B cell (primary cell): ENCODE measurements at regions not wholly inside any gene's neighbourhood (a gene's known extent, or its start where the extent isn't known, plus 50 kb on each side); places are given as distances from the start of the nearest gene placed in this dataset.

Experiments used
- ATAC-seq: fragments of 200-7000 bp; cut with Tn5 transposase; one replicate; pipeline ENCODE4 v1.10.0; 2021; ENCODE audit warnings: low read depth, mild to moderate bottlenecking, moderate number of reproducible peaks, moderate library complexity
- CTCF ChIA-PET: fragments of 350-600 bp; sonication (Branson Sonifier 250); formaldehyde crosslinking; loops from one replicate; lab custom pipeline; 2021; ENCODE audit warnings: antibody characterized with exemption, inconsistent platforms; lab: Charles Lee
- POLR2A ChIA-PET: fragments of 350-600 bp; sonication (Branson Sonifier 250); formaldehyde crosslinking; loops from one replicate; lab custom pipeline; 2021; ENCODE audit warnings: antibody characterized with exemption; lab: Charles Lee
- DNase-seq: peaks from one replicate; pipeline ENCODE4 v3.0.0; 2013
- H2AFZ ChIP-seq: 2 replicates; pipeline ENCODE4 v1.6.1; 2012; ENCODE audit warnings: mild to moderate bottlenecking, low read depth, low read length; ENCODE audit not compliant: insufficient read depth, poor library complexity, severe bottlenecking
- H3K27ac ChIP-seq, 2 donors: 1 replicate in 1 of 2; 2 replicates in 1 of 2; pipeline ENCODE4 v1.5.1; 2012 to 2013; ENCODE audit warnings: low read length in 2 of 2, mild to moderate bottlenecking in 2 of 2, moderate library complexity in 1 of 2
- H3K27me3 ChIP-seq, 4 experiments: fragments of 200-600 bp in 1 of 4; sonication (generic) in 1 of 4; replicated peaks in 1 of 4; 1 replicate in 2 of 4; 2 replicates in 2 of 4; pipeline versions ENCODE4 v1.6.1 to v1.7.0; 2013 to 2016; ENCODE audit warnings: low read length in 3 of 4, mild to moderate bottlenecking in 2 of 4, mixed read lengths in 1 of 4, moderate library complexity in 1 of 4; ENCODE audit not compliant: insufficient read depth in 4 of 4, control insufficient read depth in 3 of 4; ENCODE audit errors: control extremely low read depth in 1 of 4
- H3K36me3 ChIP-seq, 2 experiments: replicated peaks in 1 of 2; 1 replicate in 1 of 2; 2 replicates in 1 of 2; pipeline versions ENCODE4 v1.6.1 to v1.7.1; 2013; ENCODE audit warnings: low read length in 1 of 2; ENCODE audit not compliant: insufficient read depth in 2 of 2, control insufficient read depth in 1 of 2; ENCODE audit errors: control extremely low read depth in 1 of 2, extremely low read depth in 1 of 2
- H3K4me1 ChIP-seq, 2 donors: fragments of 200-600 bp in 1 of 2; sonication (generic) in 1 of 2; 1 replicate in 1 of 2; 2 replicates in 1 of 2; pipeline versions ENCODE4 v1.5.1 to v1.6.1; 2013 to 2017; ENCODE audit warnings: low read length in 2 of 2; ENCODE audit not compliant: control insufficient read depth in 2 of 2, insufficient read depth in 2 of 2
- H3K4me2 ChIP-seq: replicated peaks from 2 replicates; pipeline ENCODE3; 2012; ENCODE audit warnings: mild to moderate bottlenecking, low read depth, low read length; ENCODE audit not compliant: poor library complexity, severe bottlenecking
- H3K4me3 ChIP-seq, 5 experiments: fragments of 200-600 bp in 1 of 5; sonication (generic) in 1 of 5; 1 replicate in 3 of 5; 2 replicates in 2 of 5; pipeline versions ENCODE4 v1.5.1 to v1.7.0; 2011 to 2016; ENCODE audit warnings: low read length in 4 of 5, mild to moderate bottlenecking in 4 of 5, low read depth in 2 of 5, control low read depth in 1 of 5, moderate library complexity in 1 of 5; ENCODE audit not compliant: insufficient read depth in 1 of 5; ENCODE audit errors: control extremely low read depth in 1 of 5, extremely low read depth in 1 of 5
- H3K79me2 ChIP-seq: fragments of 200-600 bp; sonication (generic); one replicate; pipeline ENCODE4 v1.6.0; 2016; ENCODE audit warnings: low read length; ENCODE audit not compliant: control insufficient read depth, insufficient read depth
- H3K9ac ChIP-seq: fragments of 200-600 bp; sonication (generic); 2 replicates; pipeline ENCODE4 v1.6.1; 2017; ENCODE audit warnings: mild to moderate bottlenecking, low read length, moderate library complexity
- H3K9me3 ChIP-seq, 3 donors: one replicate each; pipeline versions ENCODE4 v1.6.1 to v1.7.1; 2013; ENCODE audit warnings: low read length in 2 of 3; ENCODE audit not compliant: control insufficient read depth in 2 of 3, insufficient read depth in 1 of 3; ENCODE audit errors: control extremely low read depth in 1 of 3
- H4K20me1 ChIP-seq: 2 replicates; pipeline ENCODE4 v1.6.0; 2012; ENCODE audit warnings: mild to moderate bottlenecking, low read length; ENCODE audit not compliant: insufficient read depth, control insufficient read depth, poor library complexity, severe bottlenecking
- H3K27ac Mint-ChIP-seq: one replicate; pipeline ENCODE4 v1.8.0; 2021; ENCODE audit warnings: mixed read lengths
- H3K27me3 Mint-ChIP-seq: one replicate; pipeline ENCODE4 v1.8.0; 2021; ENCODE audit warnings: mixed read lengths
- H3K4me1 Mint-ChIP-seq: one replicate; pipeline ENCODE4 v1.8.0; 2021; ENCODE audit warnings: mixed read lengths
- H3K4me3 Mint-ChIP-seq: one replicate; pipeline ENCODE4 v1.8.0; 2021; ENCODE audit warnings: mixed read lengths
- H3K9me3 Mint-ChIP-seq: one replicate; pipeline ENCODE4 v1.8.0; 2022; ENCODE audit warnings: mixed read lengths; ENCODE audit not compliant: insufficient read depth
- EZH2 ChIP-seq: IDR thresholded peaks from 2 replicates; pipeline ENCODE4 v1.6.1; 2012; ENCODE audit warnings: borderline replicate concordance, low read depth, mild to moderate bottlenecking, moderate library complexity, low read length; ENCODE audit not compliant: insufficient read depth, poor library complexity, severe bottlenecking
- WGBS: methylation state at CpG from one replicate; pipeline ENCODE4 v1.1.5; 2013; ENCODE audit warnings: missing lambda C conversion rate; ENCODE audit not compliant: insufficient coverage; 5-methylcytosine and 5-hydroxymethylcytosine counted together
- intact Hi-C: fragments of 100-400 bp; cut with micrococcal nuclease; formaldehyde crosslinking; loops from one replicate; pipeline ENCODE4 v1.10.0; 2022
- TF ChIP-seq, protein P1 (sequence below): fragments of 200-600 bp; IDR thresholded peaks from one replicate; pipeline ENCODE4 v1.8.0; 2022; ENCODE audit warnings: antibody characterized with exemption, mild to moderate bottlenecking

DNA sequence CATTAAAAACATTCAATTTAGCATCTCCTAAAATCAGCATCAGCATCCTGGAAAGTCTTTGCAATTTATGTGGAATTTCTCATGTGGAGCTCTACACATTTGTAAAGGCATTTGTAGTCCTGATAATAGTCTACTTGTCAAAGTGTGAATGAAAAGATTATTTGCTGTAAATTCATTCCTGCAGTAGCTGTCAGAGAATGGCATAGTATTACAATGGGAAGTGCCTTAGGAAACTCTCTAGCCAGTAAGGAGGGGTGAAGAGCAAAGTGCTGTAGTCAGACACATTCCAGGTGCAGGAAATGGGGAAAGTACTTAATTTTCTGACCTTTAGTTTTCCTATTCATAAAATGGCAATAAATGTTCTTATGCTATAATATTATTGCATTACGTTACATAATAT lies 627.9 kb downstream of the KCTD16 start:
- no peak overlapping the region for H3K4me2 ChIP-seq
- H3K9ac ChIP-seq, result no peak overlapping the region
- ATAC-seq, result no peak
- ChIA-PET POLR2A (no interaction called here), CTCF (no interaction called here)
- Mint-ChIP-seq H3K27me3 (no peaks in the 10 kb centered on the region), H3K9me3 (no peaks in the 10 kb centered on the region), H3K4me3 (no peak overlapping the region), H3K4me1 (no peaks in the 10 kb centered on the region), H3K27ac (no peak overlapping the region)
- no peaks in the 10 kb centered on the region for H3K27me3 ChIP-seq
- no peak overlapping the region for H2AFZ ChIP-seq
- DNase-seq, result no peak
- H3K9me3 ChIP-seq, result no peaks in the 10 kb centered on the region
- H3K79me2 ChIP-seq, result no peaks in the 10 kb centered on the region
- H4K20me1 ChIP-seq, result no peaks in the 10 kb centered on the region
- intact Hi-C loops, result no loop called here
- TF ChIP-seq EZH2, result no peak
- TF ChIP-seq, protein P1, sequence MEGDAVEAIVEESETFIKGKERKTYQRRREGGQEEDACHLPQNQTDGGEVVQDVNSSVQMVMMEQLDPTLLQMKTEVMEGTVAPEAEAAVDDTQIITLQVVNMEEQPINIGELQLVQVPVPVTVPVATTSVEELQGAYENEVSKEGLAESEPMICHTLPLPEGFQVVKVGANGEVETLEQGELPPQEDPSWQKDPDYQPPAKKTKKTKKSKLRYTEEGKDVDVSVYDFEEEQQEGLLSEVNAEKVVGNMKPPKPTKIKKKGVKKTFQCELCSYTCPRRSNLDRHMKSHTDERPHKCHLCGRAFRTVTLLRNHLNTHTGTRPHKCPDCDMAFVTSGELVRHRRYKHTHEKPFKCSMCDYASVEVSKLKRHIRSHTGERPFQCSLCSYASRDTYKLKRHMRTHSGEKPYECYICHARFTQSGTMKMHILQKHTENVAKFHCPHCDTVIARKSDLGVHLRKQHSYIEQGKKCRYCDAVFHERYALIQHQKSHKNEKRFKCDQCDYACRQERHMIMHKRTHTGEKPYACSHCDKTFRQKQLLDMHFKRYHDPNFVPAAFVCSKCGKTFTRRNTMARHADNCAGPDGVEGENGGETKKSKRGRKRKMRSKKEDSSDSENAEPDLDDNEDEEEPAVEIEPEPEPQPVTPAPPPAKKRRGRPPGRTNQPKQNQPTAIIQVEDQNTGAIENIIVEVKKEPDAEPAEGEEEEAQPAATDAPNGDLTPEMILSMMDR, result no peak
- H3K27ac ChIP-seq, result no peak overlapping the region
- no peaks in the 10 kb centered on the region for H3K36me3 ChIP-seq
- no CpG with 5 or more reads among the region's 1 CpG for WGBS
- H3K4me3 ChIP-seq, result no peak overlapping the region
- H3K4me1 ChIP-seq, result no peaks in the 10 kb centered on the region

DNA sequence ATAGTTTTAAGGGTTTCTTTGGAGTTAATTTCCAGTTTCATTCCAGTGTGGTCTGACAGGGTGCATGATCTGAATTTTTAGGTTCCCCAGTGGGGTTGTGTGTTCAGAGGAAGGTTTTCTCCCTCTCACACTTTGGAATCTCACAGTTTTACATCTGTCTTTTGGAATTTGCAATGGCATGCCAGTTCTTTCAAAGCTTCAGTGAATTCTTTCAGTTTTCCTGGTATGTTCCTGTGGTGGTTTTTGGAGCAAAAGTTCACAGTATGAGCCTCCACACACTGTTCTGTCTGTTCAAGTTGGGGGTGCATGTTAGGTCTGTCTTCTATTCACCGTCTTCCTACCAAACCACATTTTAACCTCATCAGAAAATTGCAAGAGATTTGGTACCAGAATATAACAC lies 624.2 kb downstream of the KCTD16 start:
- H3K4me1 Mint-ChIP-seq, result no peaks in the 10 kb centered on the region
- peaks cover 0 to 4% (median 0%) of the 10 kb centered on the region in 3 donors for H3K9me3 ChIP-seq
- no peaks in the 10 kb centered on the region for H3K27me3 Mint-ChIP-seq
- no peak overlapping the region for H3K4me2 ChIP-seq
- intact Hi-C loops, result no loop called here
- no peaks in the 10 kb centered on the region for H3K4me1 ChIP-seq
- H3K27ac Mint-ChIP-seq, result no peak overlapping the region
- POLR2A ChIA-PET, result no interaction called here
- no peak overlapping the region for H3K4me3 ChIP-seq
- H3K36me3 ChIP-seq, result no peaks in the 10 kb centered on the region
- no peak overlapping the region for H3K27ac ChIP-seq
- WGBS, result no CpG with 5 or more reads among the region's 1 CpG
- H3K79me2 ChIP-seq, result no peaks in the 10 kb centered on the region
- no peak overlapping the region for H3K4me3 Mint-ChIP-seq
- peaks cover 8% of the 10 kb centered on the region for H3K9me3 Mint-ChIP-seq
- H2AFZ ChIP-seq, result no peak overlapping the region
- H3K9ac ChIP-seq, result no peak overlapping the region
- TF ChIP-seq, protein P1, result no peak
- no peak for TF ChIP-seq EZH2
- DNase-seq (no peak), ATAC-seq (no peak)
- no peaks in the 10 kb centered on the region for H4K20me1 ChIP-seq
- CTCF ChIA-PET, result no interaction called here
- H3K27me3 ChIP-seq, result no peaks in the 10 kb centered on the region
